Spleen (tissue), 7 donors: ENCODE measurements at regions not wholly inside any gene's neighbourhood (a gene's known extent, or its start where the extent isn't known, plus 50 kb on each side); places are given as distances from the start of the nearest gene placed in this dataset.

Experiments
- CTCF ChIP-seq, 11 experiments: fragments of 200-600 bp in 7 of 11; fragments of 450-650 bp in 4 of 11; sonication (generic) in 4 of 11; IDR thresholded peaks in 8 of 11; conservative IDR thresholded peaks in 3 of 11; 1 replicate in 7 of 11; 2 replicates in 4 of 11; pipeline versions ENCODE4 v1.4.0 to v1.8.0; 2016 to 2021; ENCODE audit warnings: antibody characterized with exemption in 11 of 11, inconsistent platforms in 4 of 11, mild to moderate bottlenecking in 1 of 11
- POLR2A ChIP-seq, 3 donors: fragments of 450-650 bp; IDR thresholded peaks; one replicate each; pipeline ENCODE4 v1.5.1; 2017; ENCODE audit warnings: antibody characterized with exemption in 3 of 3, mild to moderate bottlenecking in 1 of 3
- donor health status: DM: no; HTN: no; CAD: no; lungs with moderate emphysema.
- donor health status: DM: no; HTN: no; CAD: no.
- donor health status: DM: no; HTN: no; CAD: no.

GRCh38 chr3:194937144-194937543 lies 251.5 kb downstream of the FAM43A start:
- TF ChIP-seq CTCF (IDR thresholded peaks at IDR 0.05 in 8 of 11, conservative IDR thresholded peaks at IDR 0.05 in 3 of 11) (no peak), POLR2A (IDR thresholded peaks at IDR 0.05) (no peak)
